NCI-H1694 (cell line): ENCODE measurements at regions not wholly inside any gene's neighbourhood (a gene's known extent, or its start where the extent isn't known, plus 50 kb on each side); places are given as distances from the start of the nearest gene placed in this dataset.

Experiments
- DNase-seq: peaks from one replicate; lab custom pipeline; 2025; lab: John Stamatoyannopoulos, UW

DNA sequence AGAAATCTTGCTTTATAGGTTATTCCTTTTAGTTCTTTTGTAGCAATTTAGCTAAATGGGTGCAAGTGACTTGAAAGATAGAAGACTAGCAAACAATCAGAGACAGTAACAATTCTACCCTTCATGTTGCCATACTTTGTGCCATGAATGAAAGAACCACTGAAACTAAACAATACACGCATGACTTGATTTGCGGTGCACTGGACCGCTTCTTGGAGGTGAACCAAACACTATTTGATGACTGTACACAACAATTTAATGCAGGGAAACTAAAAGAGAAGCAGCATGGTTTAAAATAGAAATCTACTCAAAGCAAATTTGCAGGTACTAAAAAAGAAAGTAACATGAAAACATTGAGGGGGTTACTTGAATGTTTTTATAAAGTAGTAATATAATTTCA, 331.0 kb upstream of the RARB start:
- no peak for DNase-seq

GRCh38 chr3:25099666-25100065, 328.4 kb upstream of the RARB start:
- DNase-seq, result no peak

GRCh38 chr3:25103391-25103790, 324.7 kb upstream of the RARB start:
- no peak for DNase-seq

DNA sequence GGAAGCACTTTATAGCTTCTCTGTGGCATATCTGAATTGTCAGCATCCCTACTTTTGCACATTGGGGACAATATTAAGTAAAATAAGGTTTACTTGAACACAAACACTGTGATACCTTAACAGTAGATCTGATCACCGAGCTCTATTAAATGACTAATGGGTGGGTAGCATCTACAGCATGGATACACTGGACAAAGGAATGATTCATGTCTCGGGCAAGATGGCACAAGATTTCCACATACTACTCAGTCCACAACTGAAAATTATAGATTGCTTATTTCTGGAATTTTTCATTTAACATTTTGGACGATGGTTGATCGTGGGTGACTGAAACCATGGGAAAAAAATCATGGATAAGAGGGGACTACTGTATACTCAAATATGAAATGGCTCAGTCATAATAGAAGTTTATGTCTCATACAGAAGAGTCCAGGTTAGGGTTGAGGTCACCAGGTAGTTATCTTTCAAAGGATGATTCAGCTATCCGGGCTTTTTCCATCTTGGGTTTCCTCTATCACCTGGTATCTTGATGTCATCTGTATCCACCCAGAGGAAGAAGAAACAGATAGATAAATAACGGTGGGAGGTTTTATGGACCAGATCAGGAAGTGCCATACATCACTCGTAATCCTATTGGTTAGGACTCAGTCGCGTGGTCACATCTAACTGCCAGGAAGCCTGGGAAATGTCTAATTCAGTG, 320.0 kb upstream of the RARB start:
- no peak for DNase-seq

DNA sequence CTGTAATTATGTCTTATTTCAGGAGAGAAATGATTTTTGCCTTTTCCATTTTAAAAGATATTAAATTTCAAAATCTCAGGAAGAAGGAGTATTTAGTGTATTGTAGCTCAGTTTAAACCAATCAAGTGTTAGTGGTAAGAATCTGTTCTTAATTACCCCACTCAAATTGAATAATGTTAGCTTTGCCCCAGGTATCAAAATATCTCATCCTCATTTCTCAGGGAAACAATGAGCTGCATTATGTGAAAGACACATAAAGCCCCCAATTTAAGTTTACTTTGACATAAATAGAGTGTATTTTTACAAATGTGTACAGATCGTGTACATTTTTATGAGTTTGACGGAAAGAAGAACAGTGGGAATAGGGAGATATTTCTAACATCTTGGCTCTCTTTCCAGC, 317.4 kb upstream of the RARB start:
- no peak for DNase-seq

DNA sequence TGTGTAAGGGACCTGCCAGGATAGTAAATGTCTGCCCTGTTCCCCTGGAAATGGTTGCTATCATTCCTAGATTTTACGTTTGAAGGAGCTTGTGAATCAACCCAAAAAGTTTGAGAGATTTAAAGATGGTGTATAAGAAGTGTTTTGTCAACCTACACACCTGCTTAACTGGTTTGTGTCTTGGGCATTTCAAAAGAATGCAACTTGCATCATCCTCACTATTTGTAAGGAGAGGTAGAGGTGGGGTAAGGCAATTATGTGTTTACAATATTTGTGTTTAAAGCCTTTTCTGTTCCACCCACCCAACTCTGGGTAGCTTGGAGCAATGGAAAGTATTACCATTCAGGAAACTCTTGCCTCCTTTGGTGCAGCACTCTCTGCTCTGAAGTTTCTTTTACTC, 314.2 kb upstream of the RARB start:
- DNase-seq, result no peak

GRCh38 chr3:25114532-25114931, 313.5 kb upstream of the RARB start:
- DNase-seq, result no peak

DNA sequence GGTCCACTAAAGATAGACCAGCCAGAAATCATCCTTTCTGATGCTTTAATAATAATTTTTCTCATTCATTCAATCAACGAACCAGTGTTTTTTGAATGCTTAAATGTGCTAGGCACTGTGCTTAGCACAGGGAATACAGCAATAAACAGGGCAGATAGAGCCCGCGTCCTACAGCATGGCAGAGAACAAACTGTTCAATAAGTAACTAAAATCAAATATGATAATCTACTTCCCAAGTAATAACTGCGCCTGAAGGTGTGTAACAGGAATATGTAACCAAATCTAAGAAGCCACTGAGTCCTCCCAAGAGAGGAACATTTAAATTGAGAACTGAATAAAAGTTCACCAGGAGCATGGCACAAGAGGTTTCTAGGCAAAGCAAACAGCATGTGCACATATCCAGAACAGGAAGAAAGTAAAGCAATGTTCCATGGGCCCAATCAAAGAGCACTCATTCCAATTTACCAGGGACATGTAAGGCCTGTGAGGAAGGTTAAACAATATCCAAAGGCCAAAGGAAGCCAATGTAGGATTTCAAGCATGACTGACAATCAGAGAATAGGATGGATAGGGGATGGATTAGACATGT, 311.0 kb upstream of the RARB start:
- no peak for DNase-seq

DNA sequence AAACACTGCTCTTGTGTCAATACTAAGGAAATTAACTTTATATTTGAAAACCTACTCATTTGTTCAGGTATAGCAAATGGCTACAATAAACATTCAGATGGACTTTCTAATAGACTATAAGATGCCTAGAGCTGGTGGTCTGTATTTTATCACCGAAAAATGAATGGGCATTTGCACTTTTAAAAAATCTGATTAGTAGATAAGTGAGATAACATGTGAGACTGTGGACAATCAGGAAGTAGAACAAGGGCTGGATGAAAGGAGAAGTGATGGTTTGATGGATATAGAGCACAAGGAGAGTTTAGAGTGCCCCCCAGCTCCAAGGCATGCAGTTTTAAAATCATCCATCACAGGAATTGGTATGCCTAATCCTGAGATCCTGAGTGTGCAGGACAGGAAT, 308.4 kb upstream of the RARB start:
- no peak for DNase-seq

DNA sequence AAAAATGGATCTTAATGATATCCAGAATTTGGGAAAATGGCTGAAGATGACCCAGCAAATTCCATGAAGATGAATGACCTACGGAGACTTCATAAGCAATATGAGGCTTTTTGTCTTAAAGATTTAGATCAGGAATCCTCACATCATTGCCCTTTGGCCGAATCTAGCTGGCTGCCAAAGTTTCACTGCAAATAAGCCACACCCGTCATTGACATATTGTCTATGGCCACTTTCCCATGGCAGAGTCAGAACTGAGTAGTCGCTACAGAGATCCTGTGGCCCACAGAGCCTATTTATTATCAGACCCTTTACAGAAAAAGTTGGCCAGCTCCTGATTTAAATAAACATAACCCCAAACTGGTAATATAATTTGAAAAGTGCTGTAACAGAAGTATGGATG, 307.4 kb upstream of the RARB start:
- no peak for DNase-seq

DNA sequence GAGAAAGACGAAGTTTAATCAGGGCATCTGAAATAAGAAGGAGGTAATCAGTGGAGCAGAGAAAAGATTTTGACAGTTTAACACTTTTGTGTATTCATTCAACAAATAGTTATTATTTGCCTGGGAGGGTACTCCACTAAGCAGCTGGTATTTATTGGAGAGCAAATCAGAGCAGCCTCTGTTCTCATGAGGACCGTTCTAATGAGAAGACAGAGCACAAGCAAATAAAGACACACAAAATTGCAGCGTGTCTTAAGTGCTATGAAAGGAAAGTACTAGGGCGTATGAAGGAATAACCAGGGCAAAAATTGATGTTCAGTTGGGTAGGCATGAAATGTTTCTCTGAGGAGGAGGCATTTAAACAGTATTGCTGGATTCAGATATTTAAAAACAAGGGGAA, 302.9 kb upstream of the RARB start:
- DNase-seq, result no peak

- DNase-seq, result no peak
Observed at GRCh38 chr3:25128735-25129134, 299.3 kb upstream of the RARB start.

- no peak for DNase-seq
Observed at GRCh38 chr3:25130724-25131520, 297.1 kb upstream of the RARB start.

GRCh38 chr3:25133588-25133987, 294.5 kb upstream of the RARB start:
- DNase-seq, result no peak

DNA sequence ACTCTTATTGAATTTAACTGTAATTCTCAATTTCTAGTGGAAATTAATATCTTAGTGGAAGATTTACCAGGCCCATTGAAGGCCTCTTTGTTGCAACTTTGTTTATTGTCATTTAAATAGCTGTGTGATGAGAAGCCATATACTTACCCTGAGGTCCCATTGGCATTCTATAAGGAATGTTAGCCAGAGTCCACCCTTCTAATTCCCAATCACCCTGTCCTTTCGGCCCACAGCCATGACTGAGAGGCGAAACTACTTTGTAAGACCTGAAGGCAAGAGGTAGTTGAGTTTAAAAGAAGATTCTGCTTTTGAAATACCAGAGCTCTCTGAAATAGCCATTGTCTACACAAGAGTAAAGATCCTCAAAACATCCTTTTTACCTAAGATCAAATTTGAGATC, 290.5 kb upstream of the RARB start:
- no peak for DNase-seq

DNA sequence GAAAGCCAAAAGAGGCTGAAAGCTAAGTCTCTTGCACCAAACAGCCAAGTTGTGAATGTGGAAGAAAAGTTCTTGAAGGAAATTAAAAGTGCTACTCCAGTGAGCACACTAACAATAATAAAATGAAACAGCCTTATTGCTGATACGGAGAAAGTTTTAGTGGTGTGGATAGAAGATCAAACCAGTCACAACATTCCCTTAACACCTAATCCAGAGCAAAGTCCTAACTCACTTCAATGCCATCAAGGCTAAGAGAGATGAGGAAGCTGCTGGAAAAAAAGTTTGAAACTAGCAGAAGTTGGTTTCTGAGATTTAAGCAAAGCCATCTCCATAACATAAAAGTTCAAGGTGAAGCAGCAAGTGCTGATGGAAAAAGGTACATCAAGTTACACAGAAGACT, 288.8 kb upstream of the RARB start:
- DNase-seq, result no peak

- no peak for DNase-seq
Observed at GRCh38 chr3:25142609-25143355, 285.3 kb upstream of the RARB start.

GRCh38 chr3:25143356-25144025, 284.6 kb upstream of the RARB start:
- no peak for DNase-seq

GRCh38 chr3:25144430-25144829, 283.6 kb upstream of the RARB start:
- no peak for DNase-seq

DNA sequence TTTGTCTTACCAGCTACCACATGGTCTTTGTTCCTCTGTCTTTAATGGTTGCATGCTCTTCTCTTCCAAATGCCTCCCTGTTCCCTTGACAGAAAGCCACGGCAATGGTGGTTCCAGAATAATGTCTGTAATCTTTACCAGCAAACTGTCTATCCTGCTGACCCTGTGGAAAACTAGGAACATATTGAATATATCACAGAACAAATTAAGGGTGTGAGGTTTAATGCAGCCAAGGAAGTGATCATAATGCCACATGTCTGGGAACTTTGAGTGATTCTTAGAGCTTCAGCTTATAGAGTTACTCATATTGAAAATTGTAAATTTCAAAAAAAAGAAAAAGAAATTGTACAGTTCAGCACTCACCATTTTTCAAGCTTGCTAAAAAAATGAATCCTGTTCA, 282.9 kb upstream of the RARB start:
- DNase-seq, result no peak

DNA sequence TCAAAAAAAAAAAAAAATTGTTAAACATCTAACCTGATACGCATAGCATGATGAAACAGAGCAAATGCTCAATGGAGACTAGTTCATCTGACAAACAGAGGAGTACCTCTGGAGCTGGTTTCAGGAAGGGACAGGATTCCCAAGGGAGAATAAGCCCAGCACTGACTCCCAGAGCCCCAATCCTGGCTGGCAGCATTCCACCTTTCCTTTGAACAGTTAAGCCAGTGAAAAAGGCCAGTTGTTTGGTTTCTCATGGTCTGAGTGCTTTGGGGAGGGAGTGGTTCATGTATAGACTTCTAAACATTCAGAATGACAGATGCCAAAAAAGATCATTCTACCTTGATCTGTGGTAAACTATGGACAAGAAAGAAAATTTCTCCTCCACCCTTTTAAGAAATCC, 277.9 kb upstream of the RARB start:
- no peak for DNase-seq

DNA sequence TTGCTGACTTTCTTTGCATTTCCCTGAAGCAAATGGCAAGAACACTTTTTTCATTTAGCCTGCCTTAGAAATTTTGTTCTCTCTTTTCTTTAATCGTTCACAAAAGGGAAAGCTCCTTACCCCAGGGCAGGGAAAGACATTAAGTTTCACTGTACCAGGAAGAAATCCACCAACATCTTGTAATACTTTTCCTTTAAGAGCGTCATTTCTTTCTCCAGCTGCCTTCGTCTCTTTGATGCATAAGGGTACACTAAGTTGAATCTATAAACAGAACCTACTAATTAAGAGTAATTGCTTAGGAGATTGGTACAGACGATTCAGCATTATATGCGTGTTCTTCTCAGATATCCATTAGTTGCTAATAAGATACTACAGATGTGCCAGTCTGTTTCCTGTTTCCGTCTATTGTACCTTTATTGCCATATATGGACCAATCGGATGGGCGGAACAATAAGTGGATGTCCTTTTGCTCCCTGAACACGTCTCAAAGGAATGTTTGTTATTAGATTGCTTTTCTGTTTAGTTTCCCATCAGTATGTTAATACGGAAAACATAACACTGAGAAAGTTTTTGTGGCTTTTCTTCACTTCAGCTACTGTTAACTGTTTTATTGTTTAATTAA, 276.7 kb upstream of the RARB start:
- DNase-seq, result no peak
